Vagina (tissue), 2 donors: ENCODE measurements at regions not wholly inside any gene's neighbourhood (a gene's known extent, or its start where the extent isn't known, plus 50 kb on each side); places are given as distances from the start of the nearest gene placed in this dataset.

ENCODE experiments used
- DNase-seq, 2 donors: peaks; one replicate each; pipeline ENCODE4 v3.0.0-alpha.2; 2017; ENCODE audit errors: extremely low spot score in 2 of 2
- H3K27ac ChIP-seq: fragments of 200-600 bp; sonication (generic); one replicate; pipeline ENCODE4 v1.5.1; 2019
- H3K27me3 ChIP-seq: fragments of 200-600 bp; sonication (generic); one replicate; pipeline ENCODE4 v1.5.1; 2019
- H3K36me3 ChIP-seq, 2 donors: fragments of 200-600 bp; sonication (generic); one replicate each; pipeline ENCODE4 v1.5.1; 2017 to 2019
- H3K4me1 ChIP-seq: fragments of 200-600 bp; sonication (generic); one replicate; pipeline ENCODE4 v1.5.1; 2019
- H3K4me3 ChIP-seq, 2 donors: fragments of 200-600 bp; sonication (generic); 1 replicate in 1 of 2; 2 replicates in 1 of 2; pipeline ENCODE4 v1.5.1; 2016 to 2019
- H3K9me3 ChIP-seq: fragments of 200-600 bp; sonication (generic); one replicate; pipeline ENCODE4 v1.5.1; 2019
- CTCF ChIP-seq, 3 experiments: fragments of 450-650 bp in 2 of 3; fragments of 200-600 bp in 1 of 3; sonication (generic) in 1 of 3; IDR thresholded peaks; one replicate each; pipeline ENCODE4 v1.5.1; 2017 to 2019; ENCODE audit warnings: antibody characterized with exemption in 3 of 3, mild to moderate bottlenecking in 2 of 3, moderate library complexity in 2 of 3
- POLR2A ChIP-seq, 2 donors: fragments of 450-650 bp; IDR thresholded peaks; one replicate each; pipeline ENCODE4 v1.6.1; 2017; ENCODE audit warnings: antibody characterized with exemption in 2 of 2, mild to moderate bottlenecking in 2 of 2, moderate library complexity in 2 of 2
- POLR2AphosphoS5 ChIP-seq, 2 donors: sonication (generic); formaldehyde crosslinking; IDR thresholded peaks; one replicate each; pipeline ENCODE4 v1.9.0; 2017; ENCODE audit warnings: antibody characterized with exemption in 2 of 2, mild to moderate bottlenecking in 2 of 2, low read depth in 1 of 2; ENCODE audit not compliant: insufficient read depth in 1 of 2
- intact Hi-C: fragments of 100-400 bp; cut with DNase I; formaldehyde crosslinking; loops from one replicate; pipeline ENCODE4 v1.15.1; 2023

DNA sequence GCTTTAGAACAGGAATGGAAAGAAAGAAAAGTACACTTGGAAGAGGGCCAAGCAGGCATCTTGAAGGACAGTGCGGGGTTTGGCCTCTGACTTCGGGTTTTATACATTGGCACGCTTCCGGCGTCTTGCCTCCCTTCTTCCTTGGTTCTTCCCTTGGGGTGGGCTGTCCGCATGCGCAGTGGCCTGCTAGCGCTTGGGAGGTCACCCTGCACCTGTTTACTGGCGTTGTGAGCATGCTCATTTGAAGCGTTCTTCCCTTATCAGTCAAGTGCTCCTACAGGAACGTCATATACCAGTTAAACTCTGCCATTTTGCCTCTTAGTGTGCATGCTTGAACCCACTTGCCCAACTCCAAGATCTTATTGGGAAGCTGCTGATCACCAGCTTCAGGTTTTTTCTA, 230.0 kb downstream of the TTLL2 start:
- Histone ChIP-seq H3K27ac (no peak overlapping the region), H3K9me3 (no peaks in the 10 kb centered on the region), H3K36me3 (no peaks in the 10 kb centered on the region), H3K4me1 (peaks cover 24% of the 10 kb centered on the region), H3K27me3 (no peaks in the 10 kb centered on the region), H3K4me3 (no peak overlapping the region)
- DNase-seq = no peak
- TF ChIP-seq POLR2AphosphoS5 (IDR thresholded peaks at IDR 0.05; ENCODE audit: insufficient read depth in 1 of 2, low read depth in 1 of 2) (no peak), CTCF (IDR thresholded peaks at IDR 0.05) (no peak), POLR2A (IDR thresholded peaks at IDR 0.05) (no peak)
- intact Hi-C loops = no loop called here

DNA sequence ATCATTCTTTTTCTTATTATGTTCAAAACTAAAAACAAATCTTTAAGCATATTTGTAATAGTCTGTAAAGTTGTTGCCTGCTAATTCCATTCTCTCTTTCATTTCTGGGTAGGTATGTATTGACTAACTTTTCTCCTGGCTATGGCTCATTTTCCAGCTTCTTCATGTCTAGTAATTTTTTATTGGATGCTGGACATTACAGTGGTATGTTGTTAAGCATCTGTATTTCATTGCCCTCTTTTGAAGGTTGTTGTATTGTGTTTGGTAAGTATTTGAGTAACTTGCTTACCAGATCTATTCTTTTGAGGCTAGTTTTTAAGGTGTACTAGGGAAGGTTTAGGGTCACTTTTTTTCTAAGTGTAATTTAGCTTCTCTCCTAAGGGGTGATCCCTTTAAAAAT, 230.9 kb downstream of the TTLL2 start:
- no peak overlapping the region for H3K4me3 ChIP-seq
- H3K9me3 ChIP-seq = no peaks in the 10 kb centered on the region
- no peaks in the 10 kb centered on the region for H3K27me3 ChIP-seq
- TF ChIP-seq CTCF (IDR thresholded peaks at IDR 0.05) (no peak), POLR2AphosphoS5 (IDR thresholded peaks at IDR 0.05; ENCODE audit: insufficient read depth in 1 of 2, low read depth in 1 of 2) (no peak), POLR2A (IDR thresholded peaks at IDR 0.05) (no peak)
- no peaks in the 10 kb centered on the region for H3K36me3 ChIP-seq
- peaks cover 14% of the 10 kb centered on the region for H3K4me1 ChIP-seq
- H3K27ac ChIP-seq = no peak overlapping the region
- no peak for DNase-seq
- intact Hi-C loops = no loop called here

DNA sequence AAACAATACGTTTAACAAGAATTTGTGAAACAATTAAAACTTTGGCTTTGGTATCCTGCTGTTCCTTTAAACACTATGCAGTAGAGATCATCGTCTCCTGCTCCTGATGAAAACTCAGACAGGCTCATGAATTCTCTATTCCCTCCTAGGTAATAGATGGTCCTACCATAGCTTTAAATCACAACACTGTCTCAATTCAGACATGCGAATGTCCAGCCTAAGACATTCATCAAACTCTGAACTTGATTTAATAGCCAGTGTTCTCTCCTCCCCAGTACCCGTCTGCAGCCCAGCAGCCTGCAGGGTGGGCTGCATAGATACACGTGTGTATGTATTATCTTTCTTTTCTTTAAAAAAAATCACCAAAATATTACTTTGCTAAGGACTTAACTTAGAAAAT, 232.8 kb downstream of the TTLL2 start:
- no peak overlapping the region for H3K4me3 ChIP-seq
- TF ChIP-seq POLR2A (IDR thresholded peaks at IDR 0.05) = no peak
- no peak for TF ChIP-seq CTCF (IDR thresholded peaks at IDR 0.05)
- no peak for TF ChIP-seq POLR2AphosphoS5 (IDR thresholded peaks at IDR 0.05; ENCODE audit: insufficient read depth in 1 of 2, low read depth in 1 of 2)
- no peaks in the 10 kb centered on the region for H3K27me3 ChIP-seq
- no peaks in the 10 kb centered on the region for H3K36me3 ChIP-seq
- intact Hi-C loops = no loop called here
- H3K9me3 ChIP-seq = no peaks in the 10 kb centered on the region
- H3K27ac ChIP-seq = no peak overlapping the region
- no peaks in the 10 kb centered on the region for H3K4me1 ChIP-seq
- no peak for DNase-seq

DNA sequence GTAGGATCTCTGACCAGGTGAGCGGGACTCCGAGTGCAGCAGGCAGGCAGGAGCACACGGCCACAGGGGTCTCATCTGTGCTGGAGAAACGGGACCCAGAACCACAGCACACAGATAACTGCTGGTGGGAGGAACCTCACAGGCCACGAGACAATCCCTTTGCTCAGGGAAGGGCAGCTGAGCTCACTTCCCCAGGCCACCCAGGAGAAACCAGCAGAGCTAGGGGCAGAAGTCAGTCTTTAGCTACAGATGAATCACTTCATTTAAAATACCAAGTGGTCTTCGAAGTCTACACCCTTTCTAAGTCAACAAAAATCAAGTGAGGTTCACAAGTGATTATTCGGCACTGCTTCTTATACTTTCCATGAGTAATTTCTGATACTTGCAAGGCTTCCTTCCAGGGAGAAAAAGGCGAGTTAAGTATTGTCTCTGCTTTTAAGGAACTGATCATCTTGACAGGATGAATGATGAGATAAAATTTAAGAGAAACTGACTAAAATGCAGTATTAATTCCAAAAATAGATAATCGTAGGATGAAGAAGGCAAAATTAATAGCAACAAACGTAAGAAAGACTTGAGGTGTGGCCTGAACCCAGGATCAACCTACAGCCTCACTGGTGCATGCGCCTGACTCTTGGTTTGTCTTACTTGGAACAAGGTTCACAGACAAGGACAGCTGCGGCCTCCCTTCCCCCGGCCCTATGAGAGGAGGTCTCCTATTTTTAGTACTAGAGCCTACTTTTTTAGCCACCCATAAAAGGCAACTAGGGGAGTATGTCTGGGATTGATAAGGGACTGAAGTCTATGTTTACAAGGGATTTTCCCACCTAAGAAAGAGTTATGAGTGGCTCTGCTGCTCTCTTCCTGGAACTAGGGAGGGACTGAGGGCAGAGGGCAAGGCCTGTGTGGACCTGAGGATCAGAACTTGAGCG, 233.6 kb downstream of the TTLL2 start:
- DNase-seq = peak in 1 of 2 donors; percentile 56
- H3K27ac ChIP-seq = no peak overlapping the region
- TF ChIP-seq POLR2AphosphoS5 (IDR thresholded peaks at IDR 0.05; ENCODE audit: insufficient read depth in 1 of 2, low read depth in 1 of 2) = no peak
- no peak for TF ChIP-seq CTCF (IDR thresholded peaks at IDR 0.05)
- no peak for TF ChIP-seq POLR2A (IDR thresholded peaks at IDR 0.05)
- no peaks in the 10 kb centered on the region for H3K9me3 ChIP-seq
- H3K27me3 ChIP-seq = no peaks in the 10 kb centered on the region
- H3K36me3 ChIP-seq = no peaks in the 10 kb centered on the region
- no peaks in the 10 kb centered on the region for H3K4me1 ChIP-seq
- intact Hi-C loops = no loop called here
- H3K4me3 ChIP-seq = no peak overlapping the region
